MM.1S (cell line): ENCODE measurements at regions not wholly inside any gene's neighbourhood (a gene's known extent, or its start where the extent isn't known, plus 50 kb on each side); places are given as distances from the start of the nearest gene placed in this dataset.

Experiments
- DNase-seq: peaks from one replicate; pipeline ENCODE4 v3.0.0-alpha.2; 2015
- H2AFZ ChIP-seq: fragments of 300-600 bp; sonication (generic); 2 replicates; pipeline ENCODE4 v1.6.0; 2016; ENCODE audit warnings: antibody characterized with exemption, low read length
- H3F3A ChIP-seq: fragments of 300-600 bp; sonication (generic); 2 replicates; pipeline ENCODE4 v1.6.1; 2016; ENCODE audit warnings: mild to moderate bottlenecking, antibody characterized with exemption, low read length, moderate library complexity, mixed read lengths; ENCODE audit not compliant: insufficient read depth
- H3K27ac ChIP-seq: fragments of 300-600 bp; sonication (generic); 2 replicates; pipeline ENCODE4 v1.5.1; 2016; ENCODE audit warnings: mild to moderate bottlenecking, low read length
- H3K27me3 ChIP-seq: fragments of 300-600 bp; sonication (generic); replicated peaks from 2 replicates; pipeline ENCODE4 v1.6.0; 2016; ENCODE audit warnings: low read length; ENCODE audit not compliant: insufficient read depth
- H3K36me3 ChIP-seq: fragments of 300-600 bp; sonication (generic); replicated peaks from 2 replicates; pipeline ENCODE4 v1.6.1; 2016; ENCODE audit warnings: mild to moderate bottlenecking, low read length, mixed read lengths; ENCODE audit not compliant: insufficient read depth
- H3K4me1 ChIP-seq: fragments of 300-600 bp; sonication (generic); 2 replicates; pipeline ENCODE4 v1.6.1; 2016; ENCODE audit warnings: low read length, mixed read lengths
- H3K4me2 ChIP-seq: fragments of 300-600 bp; sonication (generic); 2 replicates; pipeline ENCODE4 v1.6.0; 2016; ENCODE audit warnings: low read depth, low read length
- H3K4me3 ChIP-seq: fragments of 300-600 bp; sonication (generic); 2 replicates; pipeline ENCODE4 v1.5.1; 2016; ENCODE audit warnings: low read length, mixed read lengths
- H3K79me2 ChIP-seq: fragments of 300-600 bp; sonication (generic); 2 replicates; pipeline ENCODE4 v1.6.1; 2016; ENCODE audit warnings: mixed run types, low read length, mixed read lengths
- H3K9ac ChIP-seq: fragments of 300-600 bp; sonication (generic); 2 replicates; pipeline ENCODE4 v1.6.1; 2016; ENCODE audit warnings: low read length, mixed read lengths
- H3K9me2 ChIP-seq: fragments of 300-600 bp; sonication (generic); replicated peaks from 2 replicates; pipeline ENCODE4 v1.6.1; 2016; ENCODE audit warnings: mild to moderate bottlenecking, low read length, mixed read lengths; ENCODE audit not compliant: insufficient read depth
- H3K9me3 ChIP-seq: fragments of 300-600 bp; sonication (generic); replicated peaks from 2 replicates; pipeline ENCODE4 v1.6.1; 2016; ENCODE audit warnings: mild to moderate bottlenecking, low read length, mixed read lengths; ENCODE audit not compliant: insufficient read depth
- H4K20me1 ChIP-seq: fragments of 300-600 bp; sonication (generic); 2 replicates; pipeline ENCODE4 v1.6.1; 2016; ENCODE audit warnings: mild to moderate bottlenecking, low read length, moderate library complexity, mixed read lengths; ENCODE audit not compliant: insufficient read depth
- CTCF ChIP-seq: fragments of 300-600 bp; sonication (generic); IDR thresholded peaks from 2 replicates; pipeline ENCODE4 v1.5.1; 2016; ENCODE audit warnings: antibody characterized with exemption, low read length, mixed read lengths
- EZH2 ChIP-seq: fragments of 300-600 bp; sonication (generic); optimal IDR thresholded peaks from 2 replicates; pipeline ENCODE3; 2017; ENCODE audit warnings: low read depth, mild to moderate bottlenecking, antibody characterized with exemption, low read length, mixed read lengths
- EZH2phosphoT487 ChIP-seq: fragments of 300-600 bp; sonication (generic); IDR thresholded peaks from 2 replicates; pipeline ENCODE4 v1.6.1; 2018; ENCODE audit warnings: antibody characterized with exemption, low read length

GRCh38 chr14:54310851-54311228 lies 86.0 kb upstream of the CDKN3 start:
- Histone ChIP-seq H3K27ac (no peak overlapping the region), H3K4me1 (no peaks in the 10 kb centered on the region), H3K79me2 (no peaks in the 10 kb centered on the region)

GRCh38 chr14:54312166-54312801 lies 84.5 kb upstream of the CDKN3 start:
- H3K9me3 ChIP-seq = no peaks in the 10 kb centered on the region
- H4K20me1 ChIP-seq = no peaks in the 10 kb centered on the region
- H3K9ac ChIP-seq = no peak overlapping the region
- H3K27me3 ChIP-seq = no peaks in the 10 kb centered on the region
- no peak overlapping the region for H3K4me3 ChIP-seq
- H3K79me2 ChIP-seq = no peaks in the 10 kb centered on the region
- H3K4me2 ChIP-seq = no peak overlapping the region
- no peaks in the 10 kb centered on the region for H3K4me1 ChIP-seq
- H3K36me3 ChIP-seq = no peaks in the 10 kb centered on the region
- H3K27ac ChIP-seq = no peak overlapping the region
- H3F3A ChIP-seq = no peaks in the 10 kb centered on the region
- no peaks in the 10 kb centered on the region for H3K9me2 ChIP-seq
- no peak for DNase-seq
- H2AFZ ChIP-seq = no peak overlapping the region
- no peak for TF ChIP-seq CTCF
- TF ChIP-seq EZH2phosphoT487 = no peak
- TF ChIP-seq EZH2 = no peak

More at GRCh38 chr14:54310851-54311228, 86.0 kb upstream of the CDKN3 start:
- TF ChIP-seq EZH2phosphoT487 (no peak), EZH2 (no peak), CTCF (no peak)
- Histone ChIP-seq H4K20me1 (no peaks in the 10 kb centered on the region), H3K9me2 (no peaks in the 10 kb centered on the region), H3K4me2 (no peak overlapping the region), H3K36me3 (no peaks in the 10 kb centered on the region), H3K9ac (no peak overlapping the region), H3K27me3 (no peaks in the 10 kb centered on the region), H3F3A (no peaks in the 10 kb centered on the region), H3K4me3 (no peak overlapping the region), H2AFZ (no peak overlapping the region), H3K9me3 (no peaks in the 10 kb centered on the region)
- no peak for DNase-seq

- Histone ChIP-seq H3K27ac (no peak overlapping the region), H3K27me3 (no peaks in the 10 kb centered on the region), H2AFZ (no peak overlapping the region), H3K79me2 (no peaks in the 10 kb centered on the region), H3K36me3 (no peaks in the 10 kb centered on the region), H3K9ac (no peak overlapping the region), H3F3A (no peaks in the 10 kb centered on the region), H3K4me2 (no peak overlapping the region), H3K9me2 (no peaks in the 10 kb centered on the region), H3K4me1 (peaks cover 5% of the 10 kb centered on the region; the same call in 1 of the 2 replicates), H4K20me1 (no peaks in the 10 kb centered on the region), H3K4me3 (no peak overlapping the region), H3K9me3 (no peaks in the 10 kb centered on the region)
- DNase-seq = no peak
- TF ChIP-seq EZH2 (no peak), CTCF (no peak), EZH2phosphoT487 (no peak)
Observed at GRCh38 chr14:54314365-54315104, 82.3 kb upstream of the CDKN3 start.
